Lung microvascular endothelial cell (primary cell): ENCODE measurements at regions not wholly inside any gene's neighbourhood (a gene's known extent, or its start where the extent isn't known, plus 50 kb on each side); places are given as distances from the start of the nearest gene placed in this dataset.
"Not testable (repeated sequence)": the region's sequence is repeated elsewhere in the genome, so short reads cannot be mapped to it uniquely, and the experiment has no call there.

ENCODE experiments used
- DNase-seq, 2 donors: peaks; one replicate each; pipeline versions ENCODE4 v3.0.0 to v3.0.0-alpha.2; 2010; ENCODE audit warnings: low read depth in 2 of 2

GRCh38 chr9:1115370-1115769, 65.2 kb downstream of the DMRT2 start:
- DNase-seq, result no peak

- no peak for DNase-seq
These were observed 67.3 kb downstream of the DMRT2 start for GRCh38 chr9:1117439-1117838.

- DNase-seq, result no peak
These were observed 70.5 kb downstream of the DMRT2 start for GRCh38 chr9:1120500-1121165.

GRCh38 chr9:1125741-1126140, 75.6 kb downstream of the DMRT2 start:
- DNase-seq, result no peak

GRCh38 chr9:1128046-1128445, 77.9 kb downstream of the DMRT2 start:
- DNase-seq, result no peak

GRCh38 chr9:1129382-1129781, 79.2 kb downstream of the DMRT2 start:
- DNase-seq, result no peak

- DNase-seq, result no peak
These were observed 89.9 kb downstream of the DMRT2 start for GRCh38 chr9:1140057-1140456.

- DNase-seq, result no peak
These were observed 101.5 kb downstream of the DMRT2 start for GRCh38 chr9:1151691-1152090.

- DNase-seq, result no peak
These were observed 102.0 kb downstream of the DMRT2 start for GRCh38 chr9:1152171-1152570.

- no peak for DNase-seq
These were observed 104.6 kb downstream of the DMRT2 start for GRCh38 chr9:1154739-1155138.

- no peak for DNase-seq
These were observed 105.4 kb downstream of the DMRT2 start for GRCh38 chr9:1155602-1156001.

GRCh38 chr9:1156794-1157550, 106.8 kb downstream of the DMRT2 start:
- no peak for DNase-seq

- no peak for DNase-seq
These were observed 107.7 kb downstream of the DMRT2 start for GRCh38 chr9:1157836-1158235.

GRCh38 chr9:1170918-1171317, 120.8 kb downstream of the DMRT2 start:
- no peak for DNase-seq

- no peak for DNase-seq
These were observed 121.4 kb downstream of the DMRT2 start for GRCh38 chr9:1171546-1171945.

GRCh38 chr9:1173211-1173610, 123.1 kb downstream of the DMRT2 start:
- DNase-seq, result no peak

GRCh38 chr9:1173993-1174392, 123.8 kb downstream of the DMRT2 start:
- no peak for DNase-seq

- DNase-seq, result no peak
These were observed 129.2 kb downstream of the DMRT2 start for GRCh38 chr9:1179366-1179765.

GRCh38 chr9:1184146-1184545, 134.0 kb downstream of the DMRT2 start:
- DNase-seq, result no peak

GRCh38 chr9:1187137-1187536, 137.0 kb downstream of the DMRT2 start:
- DNase-seq, result not testable (repeated sequence)

GRCh38 chr9:1195636-1196035, 145.5 kb downstream of the DMRT2 start:
- DNase-seq, result not testable (repeated sequence)

- DNase-seq, result no peak
These were observed 147.9 kb downstream of the DMRT2 start for GRCh38 chr9:1198085-1198484.

GRCh38 chr9:1200847-1201251, 150.7 kb downstream of the DMRT2 start:
- DNase-seq, result no peak
